Natural killer cell (primary cell): ENCODE measurements at regions not wholly inside any gene's neighbourhood (a gene's known extent, or its start where the extent isn't known, plus 50 kb on each side); places are given as distances from the start of the nearest gene placed in this dataset.

Experiments used
- ATAC-seq, 3 donors: fragments of 150-1000 bp in 2 of 3; fragments of 200-7000 bp in 1 of 3; cut with Tn5 transposase; 1 replicate in 1 of 3; 2 replicates in 2 of 3; pipeline ENCODE4 v1.10.0; 2021; ENCODE audit warnings: mild to moderate bottlenecking in 2 of 3, moderate library complexity in 2 of 3
- DNase-seq, 2 donors: peaks; one replicate each; pipeline versions ENCODE4 v3.0.0 to v3.0.0-alpha.2; 2013 to 2021; ENCODE audit warnings: mixed read lengths in 1 of 2
- H3K27ac ChIP-seq: one replicate; pipeline ENCODE4 v1.5.1; 2013; ENCODE audit warnings: mild to moderate bottlenecking, low read length
- H3K27me3 ChIP-seq: one replicate; pipeline ENCODE4 v1.6.1; 2013; ENCODE audit warnings: low read length; ENCODE audit not compliant: control insufficient read depth, insufficient read depth
- H3K36me3 ChIP-seq: one replicate; pipeline ENCODE4 v1.6.1; 2013; ENCODE audit warnings: low read length; ENCODE audit not compliant: control insufficient read depth, insufficient read depth
- H3K4me1 ChIP-seq: one replicate; pipeline ENCODE4 v1.6.1; 2013; ENCODE audit warnings: low read length; ENCODE audit not compliant: control insufficient read depth, insufficient read depth
- H3K4me3 ChIP-seq: one replicate; pipeline ENCODE4 v1.5.1; 2013; ENCODE audit warnings: low read length
- H3K9me3 ChIP-seq: one replicate; pipeline ENCODE4 v1.6.1; 2013; ENCODE audit warnings: low read length; ENCODE audit not compliant: control insufficient read depth, insufficient read depth
- H3K27ac Mint-ChIP-seq, 2 donors: one replicate each; pipeline ENCODE4 v1.8.0; 2022; ENCODE audit warnings: mild to moderate bottlenecking in 2 of 2, mixed read lengths in 2 of 2, moderate library complexity in 1 of 2
- H3K27me3 Mint-ChIP-seq, 2 donors: one replicate each; pipeline ENCODE4 v1.8.0; 2022; ENCODE audit warnings: low read depth in 2 of 2, mixed read lengths in 2 of 2
- H3K36me3 Mint-ChIP-seq: one replicate; pipeline ENCODE4 v1.8.0; 2022; ENCODE audit warnings: mixed read lengths
- H3K4me1 Mint-ChIP-seq, 2 donors: one replicate each; pipeline ENCODE4 v1.8.0; 2022; ENCODE audit warnings: mixed read lengths in 2 of 2
- H3K4me3 Mint-ChIP-seq: one replicate; pipeline ENCODE4 v1.8.0; 2022; ENCODE audit warnings: mild to moderate bottlenecking, moderate library complexity, mixed read lengths
- H3K9me3 Mint-ChIP-seq, 2 donors: one replicate each; pipeline ENCODE4 v1.8.0; 2022; ENCODE audit warnings: mixed read lengths in 2 of 2
- WGBS: methylation state at CpG from one replicate; pipeline ENCODE4 v1.1.7; 2013; ENCODE audit warnings: missing lambda C conversion rate; ENCODE audit not compliant: insufficient coverage; 5-methylcytosine and 5-hydroxymethylcytosine counted together
- intact Hi-C: fragments of 100-400 bp; cut with micrococcal nuclease; formaldehyde crosslinking; loops from one replicate; pipeline ENCODE4 v1.14.2; 2022
- TF ChIP-seq, protein P1 (sequence below): fragments of 200-600 bp; IDR thresholded peaks from one replicate; pipeline ENCODE4 v1.8.0; 2022; ENCODE audit warnings: antibody characterized with exemption

DNA sequence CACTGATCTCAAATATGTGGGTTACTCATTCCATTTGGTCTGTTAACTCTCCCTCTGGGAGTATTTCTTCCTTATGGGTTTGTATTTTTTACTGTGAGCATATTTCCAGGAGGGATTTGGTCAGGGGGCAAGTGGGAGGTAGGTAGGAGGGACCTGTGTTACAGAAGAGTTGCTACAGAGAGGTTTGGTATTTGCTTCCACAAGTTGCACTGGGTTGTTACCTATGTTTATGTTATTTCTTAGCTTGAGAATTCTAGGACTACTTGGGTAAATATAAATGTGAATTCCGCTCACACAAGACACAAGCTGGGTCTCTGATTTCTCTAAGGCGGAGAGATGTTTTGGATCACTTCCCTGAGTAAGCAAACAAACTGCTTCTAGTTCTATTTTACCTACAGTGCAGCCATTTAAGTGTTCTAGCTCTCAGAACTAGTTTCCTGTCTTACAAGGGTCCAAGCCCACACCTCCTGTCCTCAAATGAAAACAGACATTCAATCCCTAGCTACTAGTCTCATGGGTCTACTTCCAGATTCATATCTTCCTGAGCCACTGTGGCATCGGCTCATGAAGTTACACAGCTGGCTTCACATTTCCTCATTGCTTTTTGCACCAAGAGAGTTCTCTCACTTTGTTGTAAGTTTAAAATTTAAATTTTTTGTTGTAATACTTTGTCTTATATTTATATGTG lies 75.4 kb upstream of the PPP1R3C start:
- Histone ChIP-seq H3K4me3 (no peak overlapping the region), H3K9me3 (no peaks in the 10 kb centered on the region), H3K36me3 (no peaks in the 10 kb centered on the region), H3K27ac (no peak overlapping the region), H3K27me3 (no peaks in the 10 kb centered on the region), H3K4me1 (no peaks in the 10 kb centered on the region)
- ATAC-seq (no peak), DNase-seq (no peak)
- no peaks in the 10 kb centered on the region for H3K36me3 Mint-ChIP-seq
- TF ChIP-seq, protein P1, sequence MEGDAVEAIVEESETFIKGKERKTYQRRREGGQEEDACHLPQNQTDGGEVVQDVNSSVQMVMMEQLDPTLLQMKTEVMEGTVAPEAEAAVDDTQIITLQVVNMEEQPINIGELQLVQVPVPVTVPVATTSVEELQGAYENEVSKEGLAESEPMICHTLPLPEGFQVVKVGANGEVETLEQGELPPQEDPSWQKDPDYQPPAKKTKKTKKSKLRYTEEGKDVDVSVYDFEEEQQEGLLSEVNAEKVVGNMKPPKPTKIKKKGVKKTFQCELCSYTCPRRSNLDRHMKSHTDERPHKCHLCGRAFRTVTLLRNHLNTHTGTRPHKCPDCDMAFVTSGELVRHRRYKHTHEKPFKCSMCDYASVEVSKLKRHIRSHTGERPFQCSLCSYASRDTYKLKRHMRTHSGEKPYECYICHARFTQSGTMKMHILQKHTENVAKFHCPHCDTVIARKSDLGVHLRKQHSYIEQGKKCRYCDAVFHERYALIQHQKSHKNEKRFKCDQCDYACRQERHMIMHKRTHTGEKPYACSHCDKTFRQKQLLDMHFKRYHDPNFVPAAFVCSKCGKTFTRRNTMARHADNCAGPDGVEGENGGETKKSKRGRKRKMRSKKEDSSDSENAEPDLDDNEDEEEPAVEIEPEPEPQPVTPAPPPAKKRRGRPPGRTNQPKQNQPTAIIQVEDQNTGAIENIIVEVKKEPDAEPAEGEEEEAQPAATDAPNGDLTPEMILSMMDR = no peak
- H3K27ac Mint-ChIP-seq = no peak overlapping the region
- H3K4me1 Mint-ChIP-seq = no peaks in the 10 kb centered on the region
- no peaks in the 10 kb centered on the region for H3K9me3 Mint-ChIP-seq
- 98% methylated on average over 3 of the region's 3 CpGs for WGBS
- no peak overlapping the region for H3K4me3 Mint-ChIP-seq
- H3K27me3 Mint-ChIP-seq = peaks cover 10 to 27% of the 10 kb centered on the region in 2 donors
- intact Hi-C loops = no loop called here

DNA sequence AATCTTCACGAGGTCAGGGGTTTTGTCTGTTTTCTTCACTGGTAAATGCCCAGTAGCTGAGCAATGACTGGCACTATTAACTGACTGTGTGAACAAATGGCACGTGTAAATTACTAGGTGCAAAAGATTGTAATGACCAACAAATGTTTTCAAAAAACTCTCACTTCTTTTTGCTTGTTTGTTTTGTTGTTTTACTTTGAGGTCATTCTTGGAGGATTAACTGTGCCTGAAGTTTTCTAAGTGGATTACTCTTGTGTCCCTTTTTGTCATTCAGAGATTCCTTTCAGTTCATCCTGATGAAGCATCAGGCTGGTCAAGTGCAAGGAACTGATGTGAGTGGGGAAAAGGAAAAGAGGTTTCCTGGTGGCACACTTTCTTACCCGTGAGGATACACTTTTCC lies 74.4 kb upstream of the PPP1R3C start:
- ATAC-seq = no peak

DNA sequence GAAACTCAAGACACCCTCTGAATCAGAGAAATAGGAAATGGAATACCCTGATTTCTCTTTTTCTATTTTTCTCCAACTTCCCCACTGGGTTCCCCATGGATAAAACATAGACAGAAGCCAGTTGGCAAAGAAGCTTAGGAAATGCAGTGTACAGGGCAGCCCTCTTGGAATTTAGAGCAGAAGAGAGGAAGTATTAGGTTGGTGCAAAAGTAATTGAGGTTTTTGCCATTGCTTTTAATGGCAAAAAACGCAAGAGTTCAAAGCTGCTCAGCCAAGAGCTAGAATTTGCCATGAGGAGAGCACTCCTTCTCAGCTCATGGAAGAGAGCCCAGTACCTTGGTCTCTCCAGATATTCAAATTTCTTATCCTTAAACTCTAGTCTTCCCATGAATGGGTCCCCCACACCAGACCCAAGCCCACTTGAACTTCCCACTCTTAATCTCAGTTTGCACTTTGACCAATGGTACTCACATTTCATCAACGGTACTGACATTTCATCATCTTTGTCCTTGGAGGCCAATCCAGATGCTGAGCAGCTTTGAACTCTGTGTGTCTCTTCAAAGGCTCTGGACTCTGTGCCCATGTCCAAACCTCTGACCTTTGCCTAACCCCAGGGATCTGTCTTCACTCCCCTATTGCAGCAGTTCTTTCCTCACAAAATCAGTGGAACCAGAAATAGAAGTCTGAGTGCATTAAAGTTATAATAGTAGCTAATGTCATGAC lies 73.2 kb upstream of the PPP1R3C start:
- Histone ChIP-seq H3K27ac (no peak overlapping the region), H3K9me3 (no peaks in the 10 kb centered on the region), H3K4me1 (no peaks in the 10 kb centered on the region), H3K36me3 (no peaks in the 10 kb centered on the region), H3K4me3 (no peak overlapping the region), H3K27me3 (no peaks in the 10 kb centered on the region)
- no peaks in the 10 kb centered on the region for H3K4me1 Mint-ChIP-seq
- no peaks in the 10 kb centered on the region for H3K9me3 Mint-ChIP-seq
- no peaks in the 10 kb centered on the region for H3K36me3 Mint-ChIP-seq
- ATAC-seq (no peak), DNase-seq (no peak)
- TF ChIP-seq, protein P1 = no peak
- peaks cover 12 to 42% of the 10 kb centered on the region in 2 donors for H3K27me3 Mint-ChIP-seq
- H3K27ac Mint-ChIP-seq = no peak overlapping the region
- intact Hi-C loops = no loop called here
- 99% methylated on average over 2 of the region's 2 CpGs for WGBS
- H3K4me3 Mint-ChIP-seq = no peak overlapping the region

More for the DNA sequence above, 74.4 kb upstream of the PPP1R3C start:
- Histone ChIP-seq H3K27me3 (no peaks in the 10 kb centered on the region), H3K4me3 (no peak overlapping the region), H3K4me1 (no peaks in the 10 kb centered on the region), H3K9me3 (no peaks in the 10 kb centered on the region), H3K36me3 (no peaks in the 10 kb centered on the region), H3K27ac (no peak overlapping the region)
- TF ChIP-seq, protein P1 = no peak
- 73% methylated on average over 3 of the region's 3 CpGs for WGBS
- Mint-ChIP-seq H3K4me1 (no peaks in the 10 kb centered on the region), H3K4me3 (no peak overlapping the region), H3K27ac (no peak overlapping the region), H3K9me3 (no peaks in the 10 kb centered on the region), H3K36me3 (no peaks in the 10 kb centered on the region), H3K27me3 (peaks cover 7 to 34% of the 10 kb centered on the region in 2 donors)
- intact Hi-C loops = no loop called here
- DNase-seq = no peak
